K562 (cell line): ENCODE measurements at regions not wholly inside any gene's neighbourhood (a gene's known extent, or its start where the extent isn't known, plus 50 kb on each side); places are given as distances from the start of the nearest gene placed in this dataset.

Experiments
- ATAC-seq: fragments of 200-7000 bp; cut with Tn5 transposase; 3 replicates; pipeline ENCODE4 v1.9.1; 2020; ENCODE audit warnings: moderate library complexity
- BruUV-seq: library from RNA; stranded (reverse); fragments of 400-500 nt; replicated peaks from 2 replicates; lab custom pipeline; 2021; lab: Mats Ljungman, UMichigan
- CTCF ChIA-PET: fragments of 300-600 bp; formaldehyde crosslinking; extraction: SDS; loops from one replicate; lab custom pipeline; 2021; ENCODE audit warnings: low intra/inter-chr PET ratio; lab: Yijun Ruan, JAX
- POLR2A ChIA-PET: fragments of 300-600, 350-650 bp; sonication (Branson Sonifier 250); formaldehyde crosslinking; extraction: SDS; loops from one replicate; lab custom pipeline; 2021; ENCODE audit warnings: antibody characterized with exemption, inconsistent platforms; lab: Yijun Ruan, JAX
- DNase-seq, 4 experiments: peaks; one replicate each; pipeline versions ENCODE4 v3.0.0 to v3.0.0-alpha.2; 2011 to 2018; ENCODE audit warnings: low spot score in 3 of 4, mixed read lengths in 3 of 4; ENCODE audit errors: extremely low read depth in 1 of 4
- FAIRE-seq: peaks from 2 replicates; lab custom pipeline; 2011; peaks lifted over from hg19 to GRCh38; lab: Jason Lieb, UNC
- H2AFZ ChIP-seq: 2 replicates; pipeline ENCODE4 v1.6.0; 2011; ENCODE audit warnings: low read depth, low read length, control low read depth, inconsistent platforms
- H3K27ac ChIP-seq: fragments of 200-600 bp; 3 replicates; pipeline ENCODE4 v1.8.0; 2011; ENCODE audit warnings: low read depth, mild to moderate bottlenecking, control low read depth, inconsistent platforms, low read length, moderate library complexity, mixed read lengths; ENCODE audit errors: extremely low read depth
- H3K27me3 ChIP-seq, 2 experiments: fragments of 300-600 bp in 1 of 2; 2 replicates in 1 of 2; 3 replicates in 1 of 2; pipeline versions ENCODE4 v1.6.0 to v1.8.0; 2011; ENCODE audit warnings: inconsistent platforms in 2 of 2, low read length in 2 of 2, mild to moderate bottlenecking in 1 of 2, mixed read lengths in 1 of 2, moderate library complexity in 1 of 2; ENCODE audit not compliant: control insufficient read depth in 2 of 2, insufficient read depth in 2 of 2
- H3K36me3 ChIP-seq: fragments of 300-600 bp; 3 replicates; pipeline ENCODE4 v1.8.0; 2011; ENCODE audit warnings: mild to moderate bottlenecking, low read length, inconsistent platforms; ENCODE audit not compliant: control insufficient read depth, insufficient read depth
- H3K4me1 ChIP-seq, 2 experiments: fragments of 200-600 bp in 1 of 2; replicated peaks in 1 of 2; 2 replicates in 1 of 2; 3 replicates in 1 of 2; pipeline versions ENCODE4 v1.5.1 to v1.8.0; 2011; ENCODE audit warnings: inconsistent platforms in 2 of 2, low read length in 2 of 2, mild to moderate bottlenecking in 1 of 2, mixed read lengths in 1 of 2, moderate library complexity in 1 of 2; ENCODE audit not compliant: control insufficient read depth in 2 of 2, insufficient read depth in 2 of 2
- H3K4me2 ChIP-seq: 2 replicates; pipeline ENCODE4 v1.6.1; 2011; ENCODE audit warnings: low read length, control low read depth, inconsistent platforms, mixed read lengths; ENCODE audit not compliant: insufficient read depth
- H3K4me3 ChIP-seq: fragments of 200-600 bp; sonication (generic), shearing (Covaris generic); 2 replicates; pipeline ENCODE4 v1.5.1; 2016; ENCODE audit warnings: control low read depth, inconsistent platforms
- H3K79me2 ChIP-seq: fragments of 200-600 bp; 3 replicates; pipeline ENCODE4 v1.8.0; 2011; ENCODE audit warnings: low read length, inconsistent platforms; ENCODE audit not compliant: control insufficient read depth, insufficient read depth
- H3K9ac ChIP-seq, 2 experiments: 2 replicates each; pipeline versions ENCODE4 v1.6.0 to v1.6.1; 2011; ENCODE audit warnings: low read depth in 2 of 2, low read length in 2 of 2, control low read depth in 1 of 2, inconsistent platforms in 1 of 2, mild to moderate bottlenecking in 1 of 2, mixed read lengths in 1 of 2; ENCODE audit not compliant: insufficient read depth in 1 of 2
- H3K9me1 ChIP-seq: one replicate; pipeline ENCODE4 v1.6.0; 2011; ENCODE audit warnings: inconsistent platforms, mild to moderate bottlenecking, low read length, moderate library complexity; ENCODE audit not compliant: control insufficient read depth, insufficient read depth
- H3K9me3 ChIP-seq: replicated peaks from 2 replicates; pipeline ENCODE4 v1.5.1; 2011; ENCODE audit warnings: low read depth, low read length, inconsistent platforms; ENCODE audit not compliant: control insufficient read depth, insufficient read depth
- H4K20me1 ChIP-seq: replicated peaks from 2 replicates; pipeline ENCODE4 v1.6.1; 2011; ENCODE audit warnings: low read length, inconsistent platforms, mixed read lengths; ENCODE audit not compliant: control insufficient read depth, insufficient read depth
- CBFB ChIP-seq: sonication (generic); formaldehyde crosslinking; IDR thresholded peaks from 2 replicates; pipeline ENCODE4 v1.4.0; 2020; ENCODE audit warnings: mild to moderate bottlenecking, missing genetic modification reagents
- HMGN3 ChIP-seq: IDR thresholded peaks from 2 replicates; pipeline ENCODE4 v1.6.1; 2011; ENCODE audit warnings: borderline replicate concordance, low read depth, mild to moderate bottlenecking, mixed read lengths, low read length; ENCODE audit not compliant: insufficient read length; ENCODE audit errors: extremely low read depth
- MNT ChIP-seq, 2 experiments: fragments of 450-650 bp; conservative IDR thresholded peaks; 2 replicates each; pipeline ENCODE4 v1.6.1; 2017; ENCODE audit warnings: mild to moderate bottlenecking in 2 of 2, moderate library complexity in 2 of 2
- NR1H2 ChIP-seq: sonication (generic); formaldehyde crosslinking; IDR thresholded peaks from 2 replicates; pipeline ENCODE4 v1.4.0; 2020; ENCODE audit warnings: mild to moderate bottlenecking, missing genetic modification reagents
- PBX2 ChIP-seq, 2 experiments: IDR thresholded peaks in 1 of 2; conservative IDR thresholded peaks in 1 of 2; 2 replicates each; pipeline ENCODE4 v1.6.1; 2016; ENCODE audit warnings: low read depth in 2 of 2, mild to moderate bottlenecking in 1 of 2, missing compliant biosample characterization in 1 of 2, missing genetic modification characterization in 1 of 2, moderate library complexity in 1 of 2
- PTBP1 ChIP-seq: fragments of 200-400 bp; formaldehyde crosslinking; IDR thresholded peaks from 2 replicates; pipeline ENCODE4 v1.6.1; 2017; ENCODE audit warnings: low read depth, low read length
- RBM39 ChIP-seq: fragments of 200-400 bp; formaldehyde crosslinking; optimal IDR thresholded peaks from 2 replicates; pipeline ENCODE3; 2018; ENCODE audit warnings: low read depth, low read length
- ZNF23 ChIP-seq: fragments of 250-450 bp; sonication (Bioruptor Pico); IDR thresholded peaks from 2 replicates; pipeline ENCODE4 v1.4.0; 2020; ENCODE audit warnings: mild to moderate bottlenecking
- ZNF324 ChIP-seq: fragments of 250-450 bp; sonication (Bioruptor Pico); IDR thresholded peaks from 2 replicates; pipeline ENCODE4 v1.4.0; 2020; ENCODE audit warnings: mild to moderate bottlenecking
- WGBS: fragments of 100-300 bp; shearing (Covaris generic); methylation state at CpG from one replicate; pipeline ENCODE4 v1.1.6; 2016; ENCODE audit warnings: low coverage, mixed read lengths; ENCODE audit not compliant: insufficient coverage; ENCODE audit errors: missing lambda C conversion rate; 5-methylcytosine and 5-hydroxymethylcytosine counted together
- in situ Hi-C: fragments of 300-500 bp; cut with MboI; formaldehyde crosslinking; loops from 4 replicates; pipeline ENCODE4 v1.15.0; 2018; ENCODE audit warnings: inconsistent platforms, mixed read lengths
- intact Hi-C: fragments of 100-400 bp; cut with micrococcal nuclease; formaldehyde crosslinking; loops from 2 replicates; pipeline ENCODE4 v1.14.2; 2022

- no peak for TF ChIP-seq CBFB (CRISPR knock-in tag)
- no peak for TF ChIP-seq MNT (conservative IDR thresholded peaks at IDR 0.05)
- TF ChIP-seq PBX2 (CRISPR knock-in tag; IDR thresholded peaks at IDR 0.05; ENCODE audit: low read depth) = no peak
- TF ChIP-seq PBX2 (tag; conservative IDR thresholded peaks at IDR 0.05; ENCODE audit: low read depth) = no peak
- TF ChIP-seq NR1H2 = no peak
- TF ChIP-seq PTBP1 = no peak
- no peak for TF ChIP-seq ZNF23 (CRISPR knock-in tag)
- no peak for TF ChIP-seq RBM39
- TF ChIP-seq ZNF324 (CRISPR knock-in tag) = no peak
- no peak for TF ChIP-seq HMGN3
- TF ChIP-seq, all 486 proteins: peak for 0
- ChIA-PET POLR2A (no interaction called here), CTCF (no interaction called here)
- WGBS = 0% methylated on average over 1 of the region's 1 CpG
- Histone ChIP-seq H3K9ac (no peak overlapping the region), H3K36me3 (no peaks in the 10 kb centered on the region), H3K27me3 (no peaks in the 10 kb centered on the region), H3K9me1 (no peaks in the 10 kb centered on the region), H3K27ac (no peak overlapping the region), H3K4me2 (no peak overlapping the region), H3K9me3 (no peaks in the 10 kb centered on the region; the same call in 1 of the 2 replicates), H3K4me1 (no peaks in the 10 kb centered on the region), H3K4me3 (no peak overlapping the region), H4K20me1 (no peaks in the 10 kb centered on the region), H2AFZ (no peak overlapping the region), H3K79me2 (no peaks in the 10 kb centered on the region)
- FAIRE-seq = no peak
- BruUV-seq = no TSS peak
- intact Hi-C loops = no loop called here
- in situ Hi-C loops = no loop called here
- DNase-seq = no peak
- ATAC-seq = no peak
Measured at GRCh38 chr6:94005835-94006234, 586.5 kb upstream of the EPHA7 start.
